Glomerular endothelial cell (primary cell): ENCODE measurements at regions not wholly inside any gene's neighbourhood (a gene's known extent, or its start where the extent isn't known, plus 50 kb on each side); places are given as distances from the start of the nearest gene placed in this dataset.
"Not testable (repeated sequence)": the region's sequence is repeated elsewhere in the genome, so short reads cannot be mapped to it uniquely, and the experiment has no call there.

Source experiments
- DNase-seq: peaks from one replicate; pipeline ENCODE4 v3.0.0-alpha.2; 2011; ENCODE audit warnings: low read depth, low spot score; ENCODE audit errors: extremely low read depth

GRCh38 chr16:80915079-80915450 is 91.6 kb downstream of the CMC2 start:
- no peak for DNase-seq

DNA sequence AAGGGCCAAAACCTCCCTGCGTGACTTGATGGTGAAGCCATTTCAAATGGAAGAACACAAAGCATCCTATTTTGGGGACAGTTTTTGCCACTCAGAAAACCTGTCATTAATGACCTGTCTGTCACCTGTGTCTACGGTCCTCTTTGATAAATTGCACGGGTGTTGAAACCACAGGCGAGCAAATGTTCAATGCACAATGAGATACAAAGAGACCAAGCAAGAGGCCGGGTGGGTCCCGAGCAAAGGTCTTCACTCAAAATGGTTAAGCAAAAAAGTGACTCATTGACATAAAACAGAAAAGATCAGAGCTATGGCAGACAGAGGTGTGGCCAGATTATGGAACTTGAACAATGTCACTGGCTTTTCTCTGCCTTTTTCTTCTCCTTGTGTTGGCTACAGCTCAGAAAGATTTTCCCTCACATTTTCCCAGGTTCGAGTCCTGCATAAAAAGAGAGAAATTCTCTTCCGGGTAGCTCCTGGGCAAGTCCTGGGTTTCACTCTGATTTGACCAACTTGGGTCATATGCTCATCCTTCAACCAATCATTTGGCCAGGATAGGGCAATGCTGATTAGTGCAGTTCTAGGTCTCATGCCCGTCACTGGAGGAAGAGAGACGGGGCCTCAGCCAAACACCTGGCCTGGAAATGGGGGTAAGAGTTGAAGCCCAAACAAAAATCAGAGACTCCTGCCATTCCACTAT is 92.2 kb downstream of the CMC2 start:
- DNase-seq = no peak

DNA sequence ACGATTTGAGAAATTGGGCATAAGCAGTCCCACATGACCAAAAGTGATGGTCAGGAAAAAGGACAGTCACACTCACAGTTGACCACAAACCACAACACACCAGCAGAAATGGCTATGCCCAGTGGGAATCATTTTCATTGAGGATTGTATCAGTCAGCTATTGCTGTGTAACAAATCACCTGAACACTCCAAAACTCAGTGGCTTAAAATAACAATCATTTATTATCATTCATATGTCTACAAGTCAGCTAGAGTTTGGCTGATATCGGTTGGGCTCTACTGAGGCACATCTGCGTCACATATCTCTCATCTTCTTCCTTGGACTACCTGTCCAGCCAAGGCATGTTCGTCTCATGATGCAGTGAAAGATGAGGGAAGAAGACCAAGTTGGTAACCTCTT is 93.3 kb downstream of the CMC2 start:
- no peak for DNase-seq

DNA sequence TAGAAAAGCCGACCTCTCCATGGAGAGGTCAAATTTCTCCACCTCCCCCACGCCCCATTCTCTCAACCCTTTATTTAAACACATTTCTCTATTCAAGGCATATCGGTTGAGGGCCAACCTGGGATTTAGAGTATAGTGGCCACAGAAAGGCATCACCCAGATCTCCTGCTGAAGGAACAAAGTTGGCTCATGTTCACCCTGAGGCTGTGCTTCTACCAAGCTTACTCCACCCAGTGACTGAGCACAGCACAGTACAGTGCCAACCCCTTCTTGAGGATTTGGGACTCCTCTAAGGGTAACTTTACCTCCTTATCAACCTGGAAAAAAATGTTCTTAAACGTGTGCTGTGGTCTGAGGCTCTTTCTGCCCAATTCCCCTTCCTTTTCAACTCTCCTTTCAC is 94.0 kb downstream of the CMC2 start:
- no peak for DNase-seq

GRCh38 chr16:80910434-80910833 is 96.3 kb downstream of the CMC2 start:
- DNase-seq = no peak

- no peak for DNase-seq
Observed at GRCh38 chr16:80909720-80910119, 97.0 kb downstream of the CMC2 start.

GRCh38 chr16:80906169-80906568 is 100.5 kb downstream of the CMC2 start:
- not testable (repeated sequence) for DNase-seq

DNA sequence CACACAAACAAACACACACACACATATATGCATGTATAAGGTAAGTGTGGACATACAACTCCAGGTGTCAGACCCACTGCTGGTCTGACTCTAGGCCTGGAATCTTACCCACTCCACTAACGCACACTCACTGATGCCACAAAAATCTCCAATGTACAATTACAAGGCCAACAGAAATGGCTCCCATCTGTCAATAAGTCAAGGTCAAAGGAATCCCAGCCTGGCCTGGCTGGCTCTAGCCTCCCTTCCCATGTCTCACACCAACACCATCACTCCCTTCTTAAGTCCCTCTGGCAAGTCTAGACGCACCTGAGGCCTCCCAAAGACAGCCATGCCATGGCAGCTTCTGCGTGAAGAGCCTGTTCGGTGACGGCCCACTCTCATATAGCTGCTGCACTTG is 99.2 kb upstream of the CDYL2 start:
- DNase-seq = no peak

GRCh38 chr16:80902306-80903110 is 98.1 kb upstream of the CDYL2 start:
- DNase-seq = no peak

GRCh38 chr16:80900593-80900954 is 96.2 kb upstream of the CDYL2 start:
- DNase-seq = no peak

GRCh38 chr16:80899809-80900592 is 95.6 kb upstream of the CDYL2 start:
- peak; percentile 29 for DNase-seq

DNA sequence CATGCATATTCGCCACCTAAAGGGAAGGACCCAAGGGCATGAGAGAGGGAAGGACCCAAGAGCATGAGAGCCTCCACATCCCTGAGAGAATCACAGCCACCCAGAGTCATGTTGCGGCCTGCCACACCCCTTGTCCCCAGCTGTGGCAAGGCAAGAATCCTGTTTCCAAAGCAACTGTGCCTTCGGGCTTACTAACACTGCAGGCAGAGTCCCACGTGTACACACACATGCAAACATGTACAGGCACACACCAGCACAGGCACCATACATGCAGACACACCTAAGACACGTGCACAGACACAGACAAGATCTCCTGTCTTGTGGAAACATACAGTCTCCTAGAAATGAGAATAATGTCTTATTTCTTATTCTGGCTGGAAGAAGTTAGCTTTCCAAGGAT is 92.4 kb upstream of the CDYL2 start:
- DNase-seq = no peak

GRCh38 chr16:80894091-80894490 is 89.7 kb upstream of the CDYL2 start:
- no peak for DNase-seq

DNA sequence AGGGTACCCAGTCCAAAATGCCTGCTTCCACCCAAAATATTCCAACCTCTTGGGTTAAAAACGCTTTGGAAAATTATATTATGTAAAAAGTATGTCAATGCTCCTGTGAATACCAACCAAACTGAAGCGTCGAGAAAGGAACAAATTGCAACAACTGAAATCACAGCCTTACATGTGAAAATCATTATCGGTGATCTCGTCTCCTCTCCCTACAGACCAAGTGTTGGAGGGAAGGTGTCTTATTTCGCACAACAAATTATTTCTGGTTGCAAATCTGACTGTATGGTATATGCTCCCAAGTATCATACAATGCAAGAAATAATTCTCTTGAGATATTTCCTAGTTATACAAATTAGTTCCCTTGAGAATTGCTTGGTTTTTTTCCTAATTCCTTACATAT is 89.3 kb upstream of the CDYL2 start:
- DNase-seq = no peak

DNA sequence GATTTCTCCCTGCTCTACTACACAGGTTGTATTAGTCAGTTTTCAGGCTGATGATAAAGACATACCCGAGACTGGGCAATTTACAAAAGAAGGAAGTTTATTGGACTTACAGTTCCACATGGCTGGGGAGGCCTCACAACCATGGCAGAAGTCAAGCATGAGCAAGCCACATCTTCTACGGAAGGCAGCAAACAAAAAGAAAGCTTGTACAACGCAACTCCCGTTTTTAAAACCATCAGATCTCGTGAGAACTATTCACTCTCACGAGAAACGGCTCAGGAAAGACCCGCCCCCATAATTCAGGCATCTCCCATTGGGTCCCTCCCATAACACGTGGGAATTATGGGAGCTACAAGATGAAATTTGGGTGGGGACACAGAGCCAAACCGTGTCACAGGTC is 88.0 kb upstream of the CDYL2 start:
- DNase-seq = not testable (repeated sequence)

- DNase-seq = no peak
Observed at GRCh38 chr16:80889779-80890359, 85.5 kb upstream of the CDYL2 start.

DNA sequence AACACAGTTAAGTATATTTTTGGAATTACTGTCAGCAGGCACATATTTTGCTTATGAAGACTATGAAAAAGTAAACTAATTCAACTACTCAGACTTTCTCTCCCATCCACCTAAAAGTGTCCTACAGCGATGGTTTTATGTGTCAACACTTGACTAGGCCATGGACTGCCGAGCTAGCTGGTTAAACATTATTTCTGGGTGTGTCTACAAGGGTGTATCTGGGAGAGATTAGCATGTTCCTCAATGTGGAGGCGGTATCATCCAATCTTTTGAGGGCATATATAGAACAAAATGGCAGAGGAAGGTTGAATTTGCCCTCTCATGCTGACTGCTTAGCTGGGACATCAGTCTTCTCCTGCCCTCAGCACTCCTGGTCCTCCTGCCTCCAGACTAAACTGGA is 82.7 kb upstream of the CDYL2 start:
- no peak for DNase-seq

DNA sequence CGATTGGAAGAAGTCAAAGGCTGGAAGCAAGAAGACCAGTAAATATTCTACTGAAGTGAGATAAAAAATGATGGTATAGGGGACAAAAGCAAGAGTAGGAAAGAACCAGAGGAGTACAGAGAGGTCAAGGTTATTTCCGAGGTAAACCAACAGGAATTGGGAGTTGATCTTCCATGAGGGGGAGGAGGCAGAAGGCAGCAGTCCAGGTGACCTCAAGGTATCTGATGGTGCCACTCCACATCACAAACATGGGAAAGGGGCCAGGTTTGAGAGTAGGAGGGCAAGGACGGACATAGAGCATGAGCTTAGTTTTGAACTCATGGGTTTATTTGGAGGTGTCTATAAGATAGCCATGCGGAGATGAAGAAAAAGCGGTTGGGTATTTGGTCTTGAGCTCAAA is 79.4 kb upstream of the CDYL2 start:
- no peak for DNase-seq

GRCh38 chr16:80883159-80883642 is 78.8 kb upstream of the CDYL2 start:
- no peak for DNase-seq

DNA sequence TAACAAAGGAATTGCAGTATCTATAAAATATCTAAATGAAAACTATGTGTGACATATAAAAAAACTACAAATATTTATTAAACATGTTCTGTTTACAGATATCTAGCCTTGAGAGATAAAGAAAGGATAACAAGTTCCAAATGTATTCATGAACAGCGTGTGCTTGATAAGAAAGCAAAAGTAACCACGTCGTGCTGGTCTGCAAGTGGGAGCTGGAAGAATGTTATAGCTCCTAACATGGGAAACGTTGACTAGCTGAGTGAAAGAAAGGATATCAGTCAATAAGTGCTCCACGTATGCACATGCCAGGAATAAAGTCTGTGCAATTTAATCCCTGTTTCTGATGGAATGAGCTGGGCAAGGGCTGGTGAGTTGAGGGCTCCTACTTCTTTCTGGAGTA is 71.2 kb upstream of the CDYL2 start:
- no peak for DNase-seq

DNA sequence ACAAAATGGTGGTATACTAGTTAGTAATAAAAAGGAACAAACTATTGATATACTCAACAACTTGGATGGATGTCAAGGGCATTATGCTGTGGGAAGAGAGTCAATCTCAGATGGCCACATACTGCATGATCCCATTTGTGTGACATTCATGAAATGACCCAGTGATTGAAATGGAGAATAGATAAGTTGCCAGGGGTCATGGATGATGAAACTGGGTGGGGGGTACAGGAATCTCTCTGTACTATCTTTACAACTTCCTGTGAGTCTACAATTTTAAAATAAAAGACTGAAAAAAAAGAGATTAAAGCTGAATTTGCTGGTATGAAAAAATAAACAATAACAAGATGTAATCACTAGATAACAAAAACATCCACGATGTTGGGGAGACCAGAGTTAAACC is 70.5 kb upstream of the CDYL2 start:
- no peak for DNase-seq
